WERI-Rb-1 (cell line): ENCODE measurements at regions not wholly inside any gene's neighbourhood (a gene's known extent, or its start where the extent isn't known, plus 50 kb on each side); places are given as distances from the start of the nearest gene placed in this dataset.

Experiments
- DNase-seq: peaks from one replicate; pipeline ENCODE4 v3.0.0-alpha.2; 2020
- H3K27ac ChIP-seq: fragments of 250-450 bp; sonication (Bioruptor Pico); 2 replicates; pipeline ENCODE4 v1.5.1; 2020; ENCODE audit warnings: mild to moderate bottlenecking, moderate library complexity
- H3K27me3 ChIP-seq: fragments of 250-450 bp; sonication (Bioruptor Pico); 2 replicates; pipeline ENCODE4 v1.5.1; 2021; ENCODE audit warnings: mild to moderate bottlenecking, low read depth, moderate library complexity; ENCODE audit not compliant: insufficient read depth, severe bottlenecking
- H3K36me3 ChIP-seq: fragments of 250-450 bp; sonication (Bioruptor Pico); 2 replicates; pipeline ENCODE4 v1.5.1; 2020; ENCODE audit warnings: mild to moderate bottlenecking, moderate library complexity
- H3K4me3 ChIP-seq: 2 replicates; pipeline ENCODE4 v1.5.1; 2011; ENCODE audit warnings: low read depth, mild to moderate bottlenecking, control low read depth, low read length
- H3K9me3 ChIP-seq: fragments of 250-450 bp; sonication (Bioruptor Pico); 2 replicates; pipeline ENCODE4 v1.5.1; 2021; ENCODE audit warnings: mild to moderate bottlenecking, moderate library complexity; ENCODE audit not compliant: severe bottlenecking
- CTCF ChIP-seq: IDR thresholded peaks from 2 replicates; pipeline ENCODE4 v1.5.1; 2011; ENCODE audit warnings: low read depth, mild to moderate bottlenecking, control low read depth, inconsistent platforms, low read length

- Histone ChIP-seq H3K9me3 (no peaks in the 10 kb centered on the region), H3K27me3 (no peaks in the 10 kb centered on the region), H3K36me3 (no peaks in the 10 kb centered on the region), H3K4me3 (no peak overlapping the region), H3K27ac (no peak overlapping the region)
- TF ChIP-seq CTCF, result no peak
- no peak for DNase-seq
These were observed 75.3 kb downstream of the ZNF648 start for GRCh38 chr1:181985936-181986906.

- Histone ChIP-seq H3K9me3 (no peaks in the 10 kb centered on the region), H3K27ac (no peak overlapping the region), H3K36me3 (no peaks in the 10 kb centered on the region), H3K27me3 (no peaks in the 10 kb centered on the region), H3K4me3 (no peak overlapping the region)
- no peak for DNase-seq
- TF ChIP-seq CTCF, result no peak
These were observed 76.2 kb downstream of the ZNF648 start for GRCh38 chr1:181985281-181985680.

GRCh38 chr1:181984006-181984405 lies 77.5 kb downstream of the ZNF648 start:
- no peaks in the 10 kb centered on the region for H3K9me3 ChIP-seq
- H3K4me3 ChIP-seq, result no peak overlapping the region
- no peak for TF ChIP-seq CTCF
- no peaks in the 10 kb centered on the region for H3K27me3 ChIP-seq
- no peak for DNase-seq
- no peak overlapping the region for H3K27ac ChIP-seq
- no peaks in the 10 kb centered on the region for H3K36me3 ChIP-seq

GRCh38 chr1:181981821-181982220 lies 79.7 kb downstream of the ZNF648 start:
- H3K36me3 ChIP-seq, result no peaks in the 10 kb centered on the region
- H3K4me3 ChIP-seq, result no peak overlapping the region
- H3K27me3 ChIP-seq, result no peaks in the 10 kb centered on the region
- no peak for TF ChIP-seq CTCF
- H3K27ac ChIP-seq, result no peak overlapping the region
- H3K9me3 ChIP-seq, result no peaks in the 10 kb centered on the region
- no peak for DNase-seq

GRCh38 chr1:181972256-181972655 lies 89.3 kb downstream of the ZNF648 start:
- Histone ChIP-seq H3K9me3 (no peaks in the 10 kb centered on the region), H3K27me3 (peaks cover 4% of the 10 kb centered on the region), H3K4me3 (no peak overlapping the region), H3K36me3 (no peaks in the 10 kb centered on the region), H3K27ac (no peak overlapping the region)
- TF ChIP-seq CTCF, result no peak
- no peak for DNase-seq
